Osteocyte (in vitro differentiated cells): ENCODE measurements at regions not wholly inside any gene's neighbourhood (a gene's known extent, or its start where the extent isn't known, plus 50 kb on each side); places are given as distances from the start of the nearest gene placed in this dataset.

ENCODE experiments used
- DNase-seq: peaks from one replicate; pipeline ENCODE4 v3.0.0; 2021; ENCODE audit warnings: mixed read lengths; ENCODE audit not compliant: unreplicated experiment; ENCODE audit errors: extremely low spot score
- H3K27ac Mint-ChIP-seq: one replicate; pipeline ENCODE4 v1.8.0; 2021; ENCODE audit warnings: mild to moderate bottlenecking, mixed read lengths; ENCODE audit not compliant: unreplicated experiment
- H3K27me3 Mint-ChIP-seq: one replicate; pipeline ENCODE4 v1.8.0; 2021; ENCODE audit warnings: mixed read lengths; ENCODE audit not compliant: unreplicated experiment
- H3K36me3 Mint-ChIP-seq: one replicate; pipeline ENCODE4 v1.8.0; 2021; ENCODE audit warnings: mixed read lengths; ENCODE audit not compliant: unreplicated experiment
- H3K4me1 Mint-ChIP-seq: one replicate; pipeline ENCODE4 v1.8.0; 2021; ENCODE audit warnings: mixed read lengths; ENCODE audit not compliant: unreplicated experiment
- H3K4me3 Mint-ChIP-seq: one replicate; pipeline ENCODE4 v1.8.0; 2021; ENCODE audit warnings: mild to moderate bottlenecking, moderate library complexity, mixed read lengths; ENCODE audit not compliant: unreplicated experiment
- H3K9me3 Mint-ChIP-seq: one replicate; pipeline ENCODE4 v1.8.0; 2021; ENCODE audit warnings: mixed read lengths; ENCODE audit not compliant: unreplicated experiment
- CTCF ChIP-seq: fragments of 200-600 bp; sonication (generic); IDR thresholded peaks from 2 replicates; pipeline ENCODE4 v1.5.0; 2021; ENCODE audit warnings: antibody characterized with exemption, mild to moderate bottlenecking, moderate library complexity

- Mint-ChIP-seq H3K9me3 (no peaks in the 10 kb centered on the region), H3K27ac (no peak overlapping the region), H3K36me3 (no peaks in the 10 kb centered on the region), H3K4me1 (peaks cover 2% of the 10 kb centered on the region), H3K4me3 (no peak overlapping the region), H3K27me3 (no peaks in the 10 kb centered on the region)
- TF ChIP-seq CTCF = no peak
- DNase-seq = no peak
These were observed 994.1 kb downstream of the KCNMA1 start for GRCh38 chr10:76643511-76643911.

- no peaks in the 10 kb centered on the region for H3K27me3 Mint-ChIP-seq
- H3K4me3 Mint-ChIP-seq = no peak overlapping the region
- DNase-seq = no peak
These were observed 995.2 kb downstream of the KCNMA1 start for GRCh38 chr10:76642358-76642757.

GRCh38 chr10:76641215-76641614 is 996.4 kb downstream of the KCNMA1 start:
- Mint-ChIP-seq H3K27ac (no peak overlapping the region), H3K4me1 (peaks cover 2% of the 10 kb centered on the region), H3K27me3 (no peaks in the 10 kb centered on the region), H3K36me3 (no peaks in the 10 kb centered on the region), H3K9me3 (no peaks in the 10 kb centered on the region), H3K4me3 (no peak overlapping the region)
- no peak for TF ChIP-seq CTCF
- DNase-seq = no peak

More at GRCh38 chr10:76642358-76642757, 995.2 kb downstream of the KCNMA1 start:
- no peaks in the 10 kb centered on the region for H3K9me3 Mint-ChIP-seq
- H3K4me1 Mint-ChIP-seq = peaks cover 2% of the 10 kb centered on the region
- no peak overlapping the region for H3K27ac Mint-ChIP-seq
- no peak for TF ChIP-seq CTCF
- no peaks in the 10 kb centered on the region for H3K36me3 Mint-ChIP-seq

DNA sequence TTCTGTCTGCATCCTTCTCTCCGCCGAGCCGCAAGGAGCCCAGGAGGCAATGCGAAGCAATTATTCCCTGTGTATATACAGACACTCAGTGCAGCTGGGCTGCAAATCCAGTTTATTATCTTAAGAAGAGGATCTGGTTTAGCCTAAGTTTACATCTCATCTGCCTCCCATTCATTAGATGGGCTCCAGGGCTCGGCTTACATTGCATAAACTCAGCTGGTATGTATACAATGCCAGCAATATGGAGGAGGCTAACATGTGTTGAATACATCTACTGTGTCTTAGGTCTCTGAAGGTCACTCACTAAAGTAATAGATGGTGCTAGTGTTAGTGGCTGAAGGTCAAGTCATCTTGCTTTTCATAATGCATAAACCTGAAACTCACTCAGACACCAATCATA is 996.8 kb downstream of the KCNMA1 start:
- DNase-seq = no peak
- no peak for TF ChIP-seq CTCF
- Mint-ChIP-seq H3K4me3 (no peak overlapping the region), H3K27ac (no peak overlapping the region), H3K4me1 (peaks cover 2% of the 10 kb centered on the region), H3K36me3 (no peaks in the 10 kb centered on the region), H3K27me3 (no peaks in the 10 kb centered on the region), H3K9me3 (no peaks in the 10 kb centered on the region)

DNA sequence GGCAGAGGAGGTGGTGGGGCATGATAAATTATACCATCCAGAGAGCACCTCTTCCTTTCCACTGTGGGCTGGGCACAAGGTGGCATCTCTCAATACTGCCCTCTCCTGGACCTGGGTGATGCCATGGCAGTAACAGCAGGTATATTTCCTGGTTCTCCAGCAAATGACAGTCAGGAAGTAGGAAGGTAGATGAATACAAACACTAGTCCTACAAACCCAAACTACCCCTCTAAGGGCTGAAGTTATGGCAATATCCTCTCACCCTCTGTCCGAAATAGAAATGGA is 1004.9 kb downstream of the KCNMA1 start:
- Mint-ChIP-seq H3K4me1 (peaks cover 12% of the 10 kb centered on the region), H3K9me3 (no peaks in the 10 kb centered on the region), H3K4me3 (no peak overlapping the region), H3K27ac (no peak overlapping the region), H3K27me3 (no peaks in the 10 kb centered on the region), H3K36me3 (no peaks in the 10 kb centered on the region)
- TF ChIP-seq CTCF = peak; percentile 32
- no peak for DNase-seq
